NCI-H2081 (cell line): ENCODE measurements at regions not wholly inside any gene's neighbourhood (a gene's known extent, or its start where the extent isn't known, plus 50 kb on each side); places are given as distances from the start of the nearest gene placed in this dataset.

Experiments
- DNase-seq, 2 experiments: peaks; one replicate each; lab custom pipeline; 2025; lab: John Stamatoyannopoulos, UW

DNA sequence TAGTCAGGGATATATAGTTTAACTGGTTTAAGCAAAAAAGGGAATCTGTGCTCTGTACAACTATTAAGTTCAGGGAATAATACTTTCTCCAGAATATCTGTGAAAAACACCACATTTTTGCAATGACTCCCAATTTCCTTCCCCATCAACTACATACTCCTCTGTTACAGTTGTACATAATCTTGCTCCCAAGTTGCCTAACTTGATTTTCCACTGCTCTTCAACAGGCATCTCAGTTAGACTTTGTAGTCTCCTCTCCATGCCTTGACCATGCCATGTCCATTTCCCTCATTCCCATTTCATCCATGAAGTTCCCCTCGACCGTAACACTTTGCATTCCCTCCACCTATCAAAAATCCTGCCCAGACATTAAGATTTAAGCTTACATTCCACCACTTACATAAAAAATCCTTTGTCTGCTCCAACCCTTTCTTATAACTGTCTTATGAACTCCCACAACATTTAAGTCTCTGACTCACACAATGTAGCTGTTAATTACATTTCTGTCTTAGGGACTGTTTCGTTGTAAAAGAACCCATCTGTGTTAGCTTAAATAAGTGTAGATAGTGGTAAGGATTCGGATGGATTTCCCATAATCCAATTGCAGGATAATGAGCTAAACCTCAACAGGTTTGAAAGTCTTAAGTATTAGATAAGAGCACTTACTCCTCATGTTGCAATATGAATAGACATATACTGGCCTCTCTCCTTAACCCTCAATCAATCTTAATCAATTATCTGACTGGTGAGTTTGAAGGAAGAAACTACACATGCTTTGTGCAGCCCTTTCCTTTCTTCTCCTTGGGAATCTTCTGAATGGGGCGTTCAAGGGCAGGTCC, 156.5 kb downstream of the PAWR start:
- DNase-seq, result no peak

GRCh38 chr12:79532907-79533288, 157.9 kb downstream of the PAWR start:
- DNase-seq, result peak in 1 of 2 experiments; percentile 11

- no peak for DNase-seq
These were observed 159.2 kb downstream of the PAWR start for GRCh38 chr12:79531518-79531917.

GRCh38 chr12:79527473-79527872, 163.3 kb downstream of the PAWR start:
- no peak for DNase-seq

- no peak for DNase-seq
These were observed 165.4 kb downstream of the PAWR start for GRCh38 chr12:79525357-79525756.

- DNase-seq, result no peak
These were observed 166.1 kb downstream of the PAWR start for GRCh38 chr12:79524507-79525148.

GRCh38 chr12:79522989-79523386, 167.8 kb downstream of the PAWR start:
- DNase-seq, result no peak

- peak in 1 of 2 experiments; percentile 55 for DNase-seq
These were observed 168.3 kb downstream of the PAWR start for GRCh38 chr12:79522257-79522988.

DNA sequence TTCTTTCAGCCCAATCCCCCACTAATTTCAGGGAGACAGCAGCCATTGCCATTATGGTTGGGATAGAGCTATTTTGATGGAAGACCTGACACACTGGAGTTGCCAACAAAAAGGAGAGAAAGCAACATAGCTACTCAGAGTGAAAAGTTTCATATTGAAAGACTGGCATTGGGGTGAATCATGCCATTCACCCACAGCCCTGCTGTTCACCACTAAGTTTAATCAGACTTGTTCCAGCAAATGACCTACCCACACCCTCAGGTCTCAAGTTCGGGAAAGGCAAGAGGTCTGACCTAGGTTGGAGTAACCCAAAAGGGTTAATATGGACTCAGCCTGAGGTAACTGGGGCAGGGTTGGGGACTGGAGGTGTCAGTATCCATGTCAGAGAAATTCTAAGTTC, 169.2 kb downstream of the PAWR start:
- DNase-seq, result no peak

- no peak for DNase-seq
These were observed 173.4 kb downstream of the PAWR start for GRCh38 chr12:79517363-79517762.

DNA sequence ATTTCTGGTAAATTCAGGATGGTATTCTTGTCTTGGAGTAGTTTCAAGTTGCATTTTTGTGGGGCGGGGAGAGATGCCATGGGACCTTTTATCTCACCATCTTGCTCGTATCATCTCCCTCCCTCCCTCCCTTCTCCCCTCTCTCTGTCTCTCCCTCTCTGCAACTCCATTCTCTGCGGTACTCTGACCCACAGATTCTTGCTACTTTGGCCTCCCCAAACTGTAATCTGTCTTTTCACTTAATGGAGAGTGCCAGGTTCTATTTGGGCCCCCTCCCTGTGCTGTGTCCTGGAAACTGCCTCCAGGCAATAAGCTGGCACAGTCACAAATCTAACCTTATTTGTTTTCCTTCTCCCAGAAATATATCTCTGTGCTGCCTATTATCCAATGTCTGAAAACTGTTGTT, 175.2 kb downstream of the PAWR start:
- no peak for DNase-seq

GRCh38 chr12:79514730-79515529, 175.8 kb downstream of the PAWR start:
- DNase-seq, result no peak

- no peak for DNase-seq
These were observed 178.7 kb downstream of the PAWR start for GRCh38 chr12:79512068-79512467.

- DNase-seq, result no peak
These were observed 182.1 kb downstream of the PAWR start for GRCh38 chr12:79508622-79509021.
